ENCODE measurements at regions not wholly inside any gene's neighbourhood (a gene's known extent, or its start where the extent isn't known, plus 50 kb on each side); places are given as distances from the start of the nearest gene placed in this dataset.

GRCh38 chr15:31887246-31887645 is 143.1 kb upstream of the CHRNA7 start:
- no peaks in the 10 kb centered on the region for H3K4me1 Mint-ChIP-seq
- H3K27me3 Mint-ChIP-seq (ENCODE audit: low read depth) = no peaks in the 10 kb centered on the region
- H3K9me3 Mint-ChIP-seq = peaks cover 4% of the 10 kb centered on the region
- H3K4me3 Mint-ChIP-seq = no peak overlapping the region
- no peak overlapping the region for H3K27ac Mint-ChIP-seq
- TF ChIP-seq CTCF (IDR thresholded peaks at IDR 0.05; ENCODE audit: unreplicated experiment in 3 of 3) = no peak
- no peaks in the 10 kb centered on the region for H3K36me3 Mint-ChIP-seq (ENCODE audit: low read depth)

- Mint-ChIP-seq H3K4me3 (no peak overlapping the region), H3K27ac (no peak overlapping the region), H3K36me3 (ENCODE audit: low read depth) (no peaks in the 10 kb centered on the region), H3K9me3 (peaks cover 13% of the 10 kb centered on the region), H3K4me1 (no peaks in the 10 kb centered on the region), H3K27me3 (ENCODE audit: low read depth) (no peaks in the 10 kb centered on the region)
- TF ChIP-seq CTCF (IDR thresholded peaks at IDR 0.05; ENCODE audit: unreplicated experiment in 3 of 3) = no peak
Measured at GRCh38 chr15:31892513-31892912, 137.8 kb upstream of the CHRNA7 start.

- peaks cover 18% of the 10 kb centered on the region for H3K9me3 Mint-ChIP-seq
- no peaks in the 10 kb centered on the region for H3K4me1 Mint-ChIP-seq
- H3K27me3 Mint-ChIP-seq (ENCODE audit: low read depth) = no peaks in the 10 kb centered on the region
- no peaks in the 10 kb centered on the region for H3K36me3 Mint-ChIP-seq (ENCODE audit: low read depth)
- H3K4me3 Mint-ChIP-seq = no peak overlapping the region
- no peak overlapping the region for H3K27ac Mint-ChIP-seq
- no peak for TF ChIP-seq CTCF (IDR thresholded peaks at IDR 0.05; ENCODE audit: unreplicated experiment in 3 of 3)
Measured at GRCh38 chr15:31893780-31894179, 136.5 kb upstream of the CHRNA7 start.

GRCh38 chr15:31897746-31898145 is 132.6 kb upstream of the CHRNA7 start:
- H3K36me3 Mint-ChIP-seq (ENCODE audit: low read depth) = no peaks in the 10 kb centered on the region
- no peak for TF ChIP-seq CTCF (IDR thresholded peaks at IDR 0.05; ENCODE audit: unreplicated experiment in 3 of 3)
- H3K27ac Mint-ChIP-seq = no peak overlapping the region
- H3K9me3 Mint-ChIP-seq = peaks cover 22% of the 10 kb centered on the region
- H3K4me3 Mint-ChIP-seq = no peak overlapping the region
- H3K4me1 Mint-ChIP-seq = no peaks in the 10 kb centered on the region
- H3K27me3 Mint-ChIP-seq (ENCODE audit: low read depth) = no peaks in the 10 kb centered on the region

DNA sequence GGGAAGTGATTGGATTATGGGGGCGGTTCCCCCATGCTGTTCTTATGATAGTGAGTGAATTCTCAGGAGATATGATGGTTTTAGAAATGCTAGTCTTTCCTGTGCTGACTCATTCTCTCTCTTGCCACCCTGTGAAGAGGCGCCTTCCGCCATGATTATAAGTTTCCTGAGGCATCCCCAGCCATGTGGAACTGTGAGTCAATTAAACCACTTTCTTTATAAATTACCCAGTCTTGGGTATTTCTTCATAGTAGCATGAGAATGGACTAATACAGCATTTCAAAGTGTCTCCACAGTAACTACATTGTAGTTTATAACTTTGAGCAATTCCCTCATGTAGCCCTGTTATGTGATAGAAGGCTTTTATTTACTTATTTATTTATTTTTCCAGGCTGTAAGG is 128.8 kb upstream of the CHRNA7 start:
- TF ChIP-seq CTCF (IDR thresholded peaks at IDR 0.05; ENCODE audit: unreplicated experiment in 3 of 3) = no peak
- Mint-ChIP-seq H3K36me3 (ENCODE audit: low read depth) (no peaks in the 10 kb centered on the region), H3K4me3 (no peak overlapping the region), H3K27me3 (ENCODE audit: low read depth) (no peaks in the 10 kb centered on the region), H3K9me3 (peaks cover 16% of the 10 kb centered on the region), H3K27ac (no peak overlapping the region), H3K4me1 (no peaks in the 10 kb centered on the region)

- Mint-ChIP-seq H3K4me1 (no peaks in the 10 kb centered on the region), H3K27ac (no peak overlapping the region), H3K4me3 (no peak overlapping the region), H3K36me3 (ENCODE audit: low read depth) (no peaks in the 10 kb centered on the region), H3K27me3 (ENCODE audit: low read depth) (no peaks in the 10 kb centered on the region), H3K9me3 (peaks cover 3% of the 10 kb centered on the region)
- no peak for TF ChIP-seq CTCF (IDR thresholded peaks at IDR 0.05; ENCODE audit: unreplicated experiment in 3 of 3)
Measured at GRCh38 chr15:31905054-31905453, 125.3 kb upstream of the CHRNA7 start.
